ENCODE measurements at regions not wholly inside any gene's neighbourhood (a gene's known extent, or its start where the extent isn't known, plus 50 kb on each side); places are given as distances from the start of the nearest gene placed in this dataset.

DNA sequence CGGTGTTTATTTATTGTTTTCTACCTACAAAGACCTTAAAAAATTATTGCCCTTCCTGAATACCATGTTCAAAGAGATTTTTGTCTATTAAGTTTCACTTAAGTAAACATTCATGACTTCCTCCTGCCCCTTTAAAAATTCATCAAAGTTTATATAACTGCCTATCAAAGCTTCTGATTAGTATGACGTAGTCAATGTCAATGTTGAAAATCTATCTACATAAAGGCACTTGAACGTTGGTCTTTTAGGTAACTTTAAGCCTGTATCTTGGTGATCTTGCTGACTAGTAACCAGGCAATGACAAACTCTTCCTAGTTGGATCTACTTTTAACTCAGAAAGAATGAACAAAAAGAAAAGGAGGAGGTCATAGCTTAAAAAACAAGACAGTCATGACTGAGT is 97.2 kb downstream of the MAIP1 start:
- Histone ChIP-seq H3K27me3 (ENCODE audit: insufficient read depth, low read length, poor library complexity) (no peaks in the 10 kb centered on the region), H3K27ac (ENCODE audit: low read length) (no peak overlapping the region), H3K9ac (ENCODE audit: low read depth, low read length) (no peak overlapping the region), H3K9me3 (ENCODE audit: insufficient read depth, low read length, severe bottlenecking) (no peaks in the 10 kb centered on the region), H2AFZ (ENCODE audit: low read depth, low read length) (no peak overlapping the region), H3K4me1 (ENCODE audit: insufficient read depth, low read length) (no peaks in the 10 kb centered on the region), H3K4me3 (ENCODE audit: low read depth in 1 of 2, low read length in 2 of 2) (no peak overlapping the region), H3K36me3 (ENCODE audit: insufficient read depth, low read length) (no peaks in the 10 kb centered on the region), H3K4me2 (ENCODE audit: insufficient read depth, low read length) (no peak overlapping the region), H3K79me2 (ENCODE audit: insufficient read depth, low read length) (no peaks in the 10 kb centered on the region), H4K20me1 (ENCODE audit: insufficient read depth, low read length) (no peaks in the 10 kb centered on the region)
- ATAC-seq (ENCODE audit: insufficient read depth, low read depth) (no peak), DNase-seq (no peak)
- TF ChIP-seq EZH2 (IDR thresholded peaks at IDR 0.05; ENCODE audit: borderline replicate concordance, low read depth, low read length, severe bottlenecking) = no peak
- TF ChIP-seq, protein P1, sequence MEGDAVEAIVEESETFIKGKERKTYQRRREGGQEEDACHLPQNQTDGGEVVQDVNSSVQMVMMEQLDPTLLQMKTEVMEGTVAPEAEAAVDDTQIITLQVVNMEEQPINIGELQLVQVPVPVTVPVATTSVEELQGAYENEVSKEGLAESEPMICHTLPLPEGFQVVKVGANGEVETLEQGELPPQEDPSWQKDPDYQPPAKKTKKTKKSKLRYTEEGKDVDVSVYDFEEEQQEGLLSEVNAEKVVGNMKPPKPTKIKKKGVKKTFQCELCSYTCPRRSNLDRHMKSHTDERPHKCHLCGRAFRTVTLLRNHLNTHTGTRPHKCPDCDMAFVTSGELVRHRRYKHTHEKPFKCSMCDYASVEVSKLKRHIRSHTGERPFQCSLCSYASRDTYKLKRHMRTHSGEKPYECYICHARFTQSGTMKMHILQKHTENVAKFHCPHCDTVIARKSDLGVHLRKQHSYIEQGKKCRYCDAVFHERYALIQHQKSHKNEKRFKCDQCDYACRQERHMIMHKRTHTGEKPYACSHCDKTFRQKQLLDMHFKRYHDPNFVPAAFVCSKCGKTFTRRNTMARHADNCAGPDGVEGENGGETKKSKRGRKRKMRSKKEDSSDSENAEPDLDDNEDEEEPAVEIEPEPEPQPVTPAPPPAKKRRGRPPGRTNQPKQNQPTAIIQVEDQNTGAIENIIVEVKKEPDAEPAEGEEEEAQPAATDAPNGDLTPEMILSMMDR (IDR thresholded peaks at IDR 0.05; ENCODE audit: borderline replicate concordance, extremely low read depth, low read length, poor library complexity, severe bottlenecking) = no peak

GRCh38 chr2:200054681-200055468 is 99.5 kb downstream of the MAIP1 start:
- Histone ChIP-seq H3K4me1 (ENCODE audit: insufficient read depth, low read length) (no peaks in the 10 kb centered on the region), H2AFZ (ENCODE audit: low read depth, low read length) (no peak overlapping the region), H3K9ac (ENCODE audit: low read depth, low read length) (no peak overlapping the region), H3K79me2 (ENCODE audit: insufficient read depth, low read length) (no peaks in the 10 kb centered on the region), H3K4me3 (ENCODE audit: low read depth in 1 of 2, low read length in 2 of 2) (no peak overlapping the region), H3K9me3 (ENCODE audit: insufficient read depth, low read length, severe bottlenecking) (no peaks in the 10 kb centered on the region), H3K4me2 (ENCODE audit: insufficient read depth, low read length) (no peak overlapping the region), H4K20me1 (ENCODE audit: insufficient read depth, low read length) (no peaks in the 10 kb centered on the region), H3K27me3 (ENCODE audit: insufficient read depth, low read length, poor library complexity) (no peaks in the 10 kb centered on the region), H3K36me3 (ENCODE audit: insufficient read depth, low read length) (no peaks in the 10 kb centered on the region), H3K27ac (ENCODE audit: low read length) (no peak overlapping the region)
- no peak for ATAC-seq (ENCODE audit: insufficient read depth, low read depth)
- DNase-seq = no peak
- TF ChIP-seq, protein P1 (IDR thresholded peaks at IDR 0.05; ENCODE audit: borderline replicate concordance, extremely low read depth, low read length, poor library complexity, severe bottlenecking) = peak; percentile 10
- no peak for TF ChIP-seq EZH2 (IDR thresholded peaks at IDR 0.05; ENCODE audit: borderline replicate concordance, low read depth, low read length, severe bottlenecking)

GRCh38 chr2:200056105-200056504 is 100.7 kb downstream of the MAIP1 start:
- no peaks in the 10 kb centered on the region for H3K4me1 ChIP-seq (ENCODE audit: insufficient read depth, low read length)
- H3K27ac ChIP-seq (ENCODE audit: low read length) = no peak overlapping the region
- TF ChIP-seq EZH2 (IDR thresholded peaks at IDR 0.05; ENCODE audit: borderline replicate concordance, low read depth, low read length, severe bottlenecking) = no peak
- TF ChIP-seq, protein P1 (IDR thresholded peaks at IDR 0.05; ENCODE audit: borderline replicate concordance, extremely low read depth, low read length, poor library complexity, severe bottlenecking) = no peak
- no peak overlapping the region for H3K4me3 ChIP-seq (ENCODE audit: low read depth in 1 of 2, low read length in 2 of 2)
- no peak overlapping the region for H3K4me2 ChIP-seq (ENCODE audit: insufficient read depth, low read length)
- no peak for DNase-seq
- no peaks in the 10 kb centered on the region for H3K79me2 ChIP-seq (ENCODE audit: insufficient read depth, low read length)
- no peaks in the 10 kb centered on the region for H4K20me1 ChIP-seq (ENCODE audit: insufficient read depth, low read length)
- no peak overlapping the region for H2AFZ ChIP-seq (ENCODE audit: low read depth, low read length)
- ATAC-seq (ENCODE audit: insufficient read depth, low read depth) = no peak
- no peaks in the 10 kb centered on the region for H3K9me3 ChIP-seq (ENCODE audit: insufficient read depth, low read length, severe bottlenecking)
- H3K27me3 ChIP-seq (ENCODE audit: insufficient read depth, low read length, poor library complexity) = no peaks in the 10 kb centered on the region
- no peaks in the 10 kb centered on the region for H3K36me3 ChIP-seq (ENCODE audit: insufficient read depth, low read length)
- H3K9ac ChIP-seq (ENCODE audit: low read depth, low read length) = no peak overlapping the region

Data from DND-41 (cell line).